WI38 (cell line): ENCODE measurements at regions not wholly inside any gene's neighbourhood (a gene's known extent, or its start where the extent isn't known, plus 50 kb on each side); places are given as distances from the start of the nearest gene placed in this dataset.

Experiments
- H3K4me3 ChIP-seq: 2 replicates; pipeline ENCODE4 v1.5.1; 2011; ENCODE audit warnings: low read depth, mild to moderate bottlenecking, control low read depth, low read length
- CTCF ChIP-seq: IDR thresholded peaks from 2 replicates; pipeline ENCODE4 v1.5.1; 2012; ENCODE audit warnings: low read depth, mild to moderate bottlenecking, control low read depth, low read length

GRCh38 chr13:97627566-97627965 lies 193.6 kb downstream of the RAP2A start:
- no peak for TF ChIP-seq CTCF
- no peak overlapping the region for H3K4me3 ChIP-seq

- TF ChIP-seq CTCF = no peak
Observed at GRCh38 chr13:97629601-97630272, 195.8 kb downstream of the RAP2A start.

GRCh38 chr13:97630725-97631124 lies 196.8 kb downstream of the RAP2A start:
- no peak for TF ChIP-seq CTCF
- H3K4me3 ChIP-seq = no peak overlapping the region

More at GRCh38 chr13:97629601-97630272, 195.8 kb downstream of the RAP2A start:
- no peak overlapping the region for H3K4me3 ChIP-seq

- H3K4me3 ChIP-seq = no peak overlapping the region
- TF ChIP-seq CTCF = no peak
Observed at GRCh38 chr13:97631158-97631557, 197.2 kb downstream of the RAP2A start.

- TF ChIP-seq CTCF = no peak
- H3K4me3 ChIP-seq = no peak overlapping the region
Observed at GRCh38 chr13:97639236-97639635, 205.3 kb downstream of the RAP2A start.

GRCh38 chr13:97640268-97640667 lies 206.3 kb downstream of the RAP2A start:
- H3K4me3 ChIP-seq = no peak overlapping the region
- TF ChIP-seq CTCF = no peak

- no peak for TF ChIP-seq CTCF
Observed at GRCh38 chr13:97648171-97648880, 214.4 kb downstream of the RAP2A start.

More at GRCh38 chr13:97648171-97648880, 214.4 kb downstream of the RAP2A start:
- no peak overlapping the region for H3K4me3 ChIP-seq
